ENCODE measurements at regions not wholly inside any gene's neighbourhood (a gene's known extent, or its start where the extent isn't known, plus 50 kb on each side); places are given as distances from the start of the nearest gene placed in this dataset.

DNA sequence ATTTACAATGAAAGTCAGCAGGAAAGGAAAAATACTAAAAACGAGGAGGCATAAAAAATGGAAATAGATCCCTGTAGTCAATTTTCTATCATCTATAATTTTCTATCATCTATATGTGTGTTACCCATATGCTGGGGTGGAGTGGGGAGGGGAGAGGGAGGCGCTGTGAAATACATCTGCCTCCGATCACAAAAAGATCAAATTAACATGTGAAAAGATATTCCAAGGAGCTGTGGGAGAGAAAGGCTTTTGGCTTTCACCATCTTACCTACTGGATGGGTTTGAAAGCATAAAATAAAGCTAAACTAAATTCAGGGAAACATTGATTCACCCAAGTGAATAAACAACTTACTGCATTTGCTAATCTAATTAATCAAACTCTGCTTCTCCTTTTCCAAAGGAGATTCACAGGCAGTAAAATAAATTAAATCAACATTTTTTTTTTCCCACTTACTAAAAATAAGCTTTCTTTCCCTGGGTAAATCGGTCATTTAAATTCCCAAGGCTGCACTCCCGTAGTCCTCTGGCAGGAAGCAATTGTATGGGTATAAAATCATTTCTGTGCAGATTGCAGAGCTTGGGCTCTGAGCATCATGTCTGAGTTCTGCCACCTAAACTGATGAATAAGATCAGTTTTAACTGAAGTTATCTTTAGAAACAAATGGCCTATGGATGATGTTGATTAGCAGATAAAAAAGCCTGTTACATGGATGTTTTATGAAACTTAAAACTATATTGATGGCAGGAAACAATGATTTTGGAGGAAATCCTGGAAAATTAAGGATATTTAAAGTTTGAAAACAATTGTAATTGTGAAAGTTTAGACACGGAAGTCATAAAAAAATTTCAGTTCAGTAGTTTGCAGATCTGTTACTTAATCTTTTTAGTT, 147.9 kb downstream of the SOX4 start:
- Histone ChIP-seq H3K36me3 (ENCODE audit: control insufficient read depth, insufficient read depth, low read length) (no peaks in the 10 kb centered on the region), H3K27ac (ENCODE audit: low read length) (no peak overlapping the region), H3K4me3 (ENCODE audit: low read length) (no peak overlapping the region), H3K27me3 (ENCODE audit: control insufficient read depth, insufficient read depth, low read length) (no peaks in the 10 kb centered on the region), H3K9me3 (ENCODE audit: control insufficient read depth, insufficient read depth, low read length) (no peaks in the 10 kb centered on the region), H3K4me1 (ENCODE audit: control insufficient read depth, insufficient read depth, low read length) (no peaks in the 10 kb centered on the region; the same call in 1 of the 2 replicates)
- DNase-seq (ENCODE audit: low read depth, low spot score) = no peak
- WGBS (ENCODE audit: insufficient coverage, insufficient read length) = no CpG with 5 or more reads among the region's 6 CpGs

DNA sequence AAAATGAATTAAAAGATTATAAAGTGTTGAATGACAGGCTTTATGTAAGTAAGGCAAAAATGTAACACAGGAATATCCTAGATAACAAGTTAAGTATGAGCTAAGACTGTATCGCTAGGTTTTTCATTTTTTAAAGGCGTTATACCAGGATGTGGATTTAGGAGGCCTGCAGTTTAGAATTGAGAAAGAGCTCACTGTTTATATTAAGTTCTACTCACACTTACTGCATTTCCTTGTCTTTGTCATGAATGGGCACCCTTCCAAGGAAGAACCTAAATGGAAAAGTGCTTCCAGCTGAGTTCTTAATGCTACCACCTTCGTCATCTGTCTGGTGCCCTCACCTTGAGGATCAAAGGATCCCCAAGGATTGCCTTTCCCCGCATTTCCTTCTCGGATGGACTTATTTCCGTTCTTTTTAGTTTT, 148.7 kb downstream of the SOX4 start:
- no peaks in the 10 kb centered on the region; the same call in 1 of the 2 replicates for H3K4me1 ChIP-seq (ENCODE audit: control insufficient read depth, insufficient read depth, low read length)
- no peaks in the 10 kb centered on the region for H3K9me3 ChIP-seq (ENCODE audit: control insufficient read depth, insufficient read depth, low read length)
- no peaks in the 10 kb centered on the region; the same call in 1 of the 2 replicates for H3K36me3 ChIP-seq (ENCODE audit: control insufficient read depth, insufficient read depth, low read length)
- no peak overlapping the region for H3K27ac ChIP-seq (ENCODE audit: low read length)
- no peaks in the 10 kb centered on the region for H3K27me3 ChIP-seq (ENCODE audit: control insufficient read depth, insufficient read depth, low read length)
- WGBS (ENCODE audit: insufficient coverage, insufficient read length) = no CpG with 5 or more reads among the region's 6 CpGs
- DNase-seq (ENCODE audit: low read depth, low spot score) = peak; percentile 50
- H3K4me3 ChIP-seq (ENCODE audit: low read length) = no peak overlapping the region

DNA sequence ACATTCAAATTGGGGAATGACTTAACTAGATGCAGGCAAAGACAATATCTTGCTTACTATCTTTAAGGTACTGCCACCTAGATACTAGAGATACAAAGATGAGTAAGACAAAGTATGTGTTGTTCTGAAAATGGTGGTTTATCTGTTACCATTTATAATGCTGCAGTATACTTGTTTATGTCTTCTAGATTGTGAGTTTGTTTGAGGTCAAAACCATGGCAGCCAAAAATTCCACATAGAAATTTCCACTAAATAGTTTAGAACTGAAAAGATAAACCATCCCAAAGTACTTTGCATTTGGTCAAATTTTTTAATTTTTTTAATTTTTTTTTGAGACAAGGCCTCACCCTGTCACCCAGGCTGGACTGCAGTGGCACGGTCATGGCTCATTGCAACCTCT, 150.8 kb downstream of the SOX4 start:
- H3K27me3 ChIP-seq (ENCODE audit: control insufficient read depth, insufficient read depth, low read length) = no peaks in the 10 kb centered on the region
- no CpG with 5 or more reads among the region's 1 CpG for WGBS (ENCODE audit: insufficient coverage, insufficient read length)
- DNase-seq (ENCODE audit: low read depth, low spot score) = no peak
- H3K27ac ChIP-seq (ENCODE audit: low read length) = no peak overlapping the region
- H3K9me3 ChIP-seq (ENCODE audit: control insufficient read depth, insufficient read depth, low read length) = no peaks in the 10 kb centered on the region
- no peak overlapping the region for H3K4me3 ChIP-seq (ENCODE audit: low read length)
- H3K4me1 ChIP-seq (ENCODE audit: control insufficient read depth, insufficient read depth, low read length) = peaks cover 2% of the 10 kb centered on the region
- H3K36me3 ChIP-seq (ENCODE audit: control insufficient read depth, insufficient read depth, low read length) = no peaks in the 10 kb centered on the region; the same call in 1 of the 2 replicates

DNA sequence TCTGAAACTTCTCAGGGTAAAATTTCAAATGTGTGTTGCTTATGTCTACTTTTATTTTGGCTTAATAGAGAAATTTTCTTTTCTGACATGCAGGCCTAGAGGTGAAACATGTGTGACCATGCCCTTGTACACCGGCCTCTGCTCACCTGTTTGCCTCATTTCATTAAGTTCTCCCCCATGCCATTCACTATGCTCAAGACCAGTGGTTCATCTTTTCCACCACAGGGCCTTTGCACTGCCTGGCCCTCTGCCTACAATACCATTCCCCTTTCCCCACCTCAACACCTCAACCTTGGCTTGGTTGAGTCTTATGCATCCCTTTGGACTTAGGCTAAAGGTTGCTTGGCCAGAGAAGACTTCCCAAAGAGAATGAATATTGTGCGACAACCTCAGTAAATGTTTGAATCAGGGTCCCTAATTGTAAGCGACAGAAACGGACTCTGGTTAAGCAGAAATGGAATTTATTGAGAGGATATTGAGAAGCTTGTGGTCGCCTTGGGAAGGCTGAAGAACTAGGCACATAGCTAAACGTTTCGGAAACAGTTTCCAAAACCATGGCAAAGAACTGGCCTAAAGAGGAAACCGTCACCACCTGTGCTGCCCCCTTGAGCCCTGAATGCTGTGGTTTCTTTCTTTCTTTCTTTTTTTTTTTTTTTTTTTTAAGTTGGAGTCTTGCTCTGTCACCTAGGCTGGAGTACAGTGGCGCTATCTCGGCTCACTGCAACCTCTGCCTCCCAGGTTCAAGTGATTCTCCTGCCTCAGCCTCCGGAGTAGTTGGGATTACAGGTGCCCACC, 152.2 kb downstream of the SOX4 start:
- Histone ChIP-seq H3K9me3 (ENCODE audit: control insufficient read depth, insufficient read depth, low read length) (no peaks in the 10 kb centered on the region), H3K27me3 (ENCODE audit: control insufficient read depth, insufficient read depth, low read length) (no peaks in the 10 kb centered on the region), H3K36me3 (ENCODE audit: control insufficient read depth, insufficient read depth, low read length) (no peaks in the 10 kb centered on the region; the same call in 1 of the 2 replicates), H3K4me1 (ENCODE audit: control insufficient read depth, insufficient read depth, low read length) (peaks cover 2% of the 10 kb centered on the region), H3K27ac (ENCODE audit: low read length) (no peak overlapping the region), H3K4me3 (ENCODE audit: low read length) (no peak overlapping the region)
- WGBS (ENCODE audit: insufficient coverage, insufficient read length) = no CpG with 5 or more reads among the region's 11 CpGs
- no peak for DNase-seq (ENCODE audit: low read depth, low spot score)

DNA sequence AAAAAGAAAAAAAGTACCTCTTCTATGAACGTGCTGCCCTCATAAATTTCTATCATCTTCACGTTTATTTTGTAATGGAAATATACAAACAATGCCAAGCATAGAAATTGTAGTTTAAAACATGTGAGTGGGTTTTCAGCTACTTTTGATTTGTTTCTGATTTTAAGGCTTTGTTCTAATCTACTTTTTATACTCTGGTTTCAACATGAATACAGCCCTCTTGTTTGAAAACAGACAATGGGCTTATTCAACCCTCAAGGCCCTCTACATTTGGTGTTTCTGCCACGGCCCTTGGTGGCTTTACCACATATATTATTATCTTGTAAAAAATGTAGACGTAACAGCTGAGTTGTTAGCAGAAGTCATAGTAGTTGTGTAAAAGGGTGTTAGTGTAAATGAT, 153.9 kb downstream of the SOX4 start:
- Histone ChIP-seq H3K27me3 (ENCODE audit: control insufficient read depth, insufficient read depth, low read length) (no peaks in the 10 kb centered on the region), H3K36me3 (ENCODE audit: control insufficient read depth, insufficient read depth, low read length) (no peaks in the 10 kb centered on the region; the same call in 1 of the 2 replicates), H3K4me1 (ENCODE audit: control insufficient read depth, insufficient read depth, low read length) (peaks cover 2% of the 10 kb centered on the region), H3K27ac (ENCODE audit: low read length) (no peak overlapping the region), H3K9me3 (ENCODE audit: control insufficient read depth, insufficient read depth, low read length) (no peaks in the 10 kb centered on the region), H3K4me3 (ENCODE audit: low read length) (no peak overlapping the region)
- DNase-seq (ENCODE audit: low read depth, low spot score) = no peak
- 100% methylated on average over 1 of the region's 4 CpGs for WGBS (ENCODE audit: insufficient coverage, insufficient read length)

DNA sequence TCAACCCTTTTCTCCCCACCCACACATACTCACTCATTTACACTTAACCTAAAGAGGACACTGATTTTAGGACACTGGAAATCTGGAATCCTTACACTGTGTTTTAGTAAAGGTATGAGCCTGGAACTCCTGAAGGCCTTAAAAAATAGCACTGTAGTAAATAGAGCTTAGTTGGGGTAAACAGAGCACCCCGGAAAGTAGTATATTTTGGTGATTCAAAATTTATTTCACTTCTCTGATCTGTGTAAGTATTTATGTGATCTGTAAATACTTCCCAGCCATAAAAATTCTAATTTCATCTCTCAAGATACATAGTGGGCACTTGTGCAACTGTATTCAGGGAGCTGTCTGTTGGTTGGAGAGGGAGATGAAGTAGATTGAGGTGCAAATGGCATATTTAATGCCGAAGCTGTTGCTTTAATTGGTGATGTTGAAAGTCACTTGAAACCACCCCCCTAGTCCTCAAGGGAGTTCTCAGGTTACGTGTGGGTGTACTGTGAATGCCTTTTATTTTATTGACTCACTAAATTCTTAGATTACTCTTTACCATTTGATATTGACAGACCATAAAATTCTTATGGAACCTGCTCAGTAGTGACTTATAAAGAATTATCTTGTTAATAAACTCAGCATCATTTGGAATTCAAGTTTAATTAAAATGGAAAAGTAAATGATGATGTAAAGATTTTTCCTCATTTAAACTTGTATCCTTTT, 154.9 kb downstream of the SOX4 start:
- no CpG with 5 or more reads among the region's 3 CpGs for WGBS (ENCODE audit: insufficient coverage, insufficient read length)
- DNase-seq (ENCODE audit: low read depth, low spot score) = no peak
- H3K4me3 ChIP-seq (ENCODE audit: low read length) = no peak overlapping the region
- H3K36me3 ChIP-seq (ENCODE audit: control insufficient read depth, insufficient read depth, low read length) = no peaks in the 10 kb centered on the region; the same call in 1 of the 2 replicates
- H3K4me1 ChIP-seq (ENCODE audit: control insufficient read depth, insufficient read depth, low read length) = peaks cover 2% of the 10 kb centered on the region
- H3K9me3 ChIP-seq (ENCODE audit: control insufficient read depth, insufficient read depth, low read length) = no peaks in the 10 kb centered on the region
- no peak overlapping the region for H3K27ac ChIP-seq (ENCODE audit: low read length)
- no peaks in the 10 kb centered on the region for H3K27me3 ChIP-seq (ENCODE audit: control insufficient read depth, insufficient read depth, low read length)

DNA sequence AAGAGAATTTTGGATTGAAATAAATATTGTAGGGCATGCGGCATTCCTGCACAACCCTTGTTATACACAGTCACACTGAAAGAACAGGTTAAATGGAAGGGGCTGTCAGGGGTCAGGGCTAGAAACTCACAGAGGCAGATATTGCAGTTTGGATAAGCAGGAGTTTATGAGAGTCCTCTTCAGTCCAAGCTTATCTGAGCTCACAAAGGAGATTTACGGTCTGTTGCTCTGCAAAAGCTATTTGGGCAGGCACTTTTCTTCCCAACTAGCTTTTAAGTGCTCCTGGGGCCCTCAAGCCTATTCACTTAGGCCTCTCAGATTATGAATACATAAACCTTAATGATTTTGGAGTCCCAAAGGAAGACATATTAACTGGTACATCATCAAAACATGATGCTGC, 156.2 kb downstream of the SOX4 start:
- Histone ChIP-seq H3K27ac (ENCODE audit: low read length) (no peak overlapping the region), H3K27me3 (ENCODE audit: control insufficient read depth, insufficient read depth, low read length) (no peaks in the 10 kb centered on the region), H3K36me3 (ENCODE audit: control insufficient read depth, insufficient read depth, low read length) (no peaks in the 10 kb centered on the region; the same call in 1 of the 2 replicates), H3K9me3 (ENCODE audit: control insufficient read depth, insufficient read depth, low read length) (no peaks in the 10 kb centered on the region), H3K4me1 (ENCODE audit: control insufficient read depth, insufficient read depth, low read length) (peaks cover 2% of the 10 kb centered on the region; the same call in 1 of the 2 replicates), H3K4me3 (ENCODE audit: low read length) (no peak overlapping the region)
- no CpG with 5 or more reads among the region's 2 CpGs for WGBS (ENCODE audit: insufficient coverage, insufficient read length)
- DNase-seq (ENCODE audit: low read depth, low spot score) = no peak

DNA sequence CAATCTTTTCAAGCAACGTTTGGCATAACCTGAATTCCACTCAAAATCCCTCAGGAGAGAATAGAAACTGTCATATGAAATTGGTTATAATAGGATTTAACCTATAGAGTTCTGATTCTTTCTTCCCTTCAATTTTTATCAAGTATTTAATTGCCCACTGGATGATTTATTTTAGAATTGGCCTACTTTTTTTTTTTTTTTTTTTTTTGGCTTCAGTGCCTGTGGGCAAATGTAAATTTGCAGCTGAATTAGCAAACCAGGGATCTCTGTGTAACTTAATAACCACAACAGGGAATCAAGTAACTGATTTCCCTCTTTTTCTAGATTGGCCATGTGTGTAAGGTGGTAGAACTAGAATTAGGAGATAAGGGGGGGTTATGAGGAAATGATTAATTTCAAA, 157.0 kb downstream of the SOX4 start:
- Histone ChIP-seq H3K4me3 (ENCODE audit: low read length) (no peak overlapping the region), H3K27me3 (ENCODE audit: control insufficient read depth, insufficient read depth, low read length) (no peaks in the 10 kb centered on the region), H3K4me1 (ENCODE audit: control insufficient read depth, insufficient read depth, low read length) (peaks cover 2% of the 10 kb centered on the region; the same call in 1 of the 2 replicates), H3K27ac (ENCODE audit: low read length) (no peak overlapping the region), H3K9me3 (ENCODE audit: control insufficient read depth, insufficient read depth, low read length) (no peaks in the 10 kb centered on the region), H3K36me3 (ENCODE audit: control insufficient read depth, insufficient read depth, low read length) (no peaks in the 10 kb centered on the region; the same call in 1 of the 2 replicates)
- no CpG with 5 or more reads among the region's 1 CpG for WGBS (ENCODE audit: insufficient coverage, insufficient read length)
- no peak for DNase-seq (ENCODE audit: low read depth, low spot score)

DNA sequence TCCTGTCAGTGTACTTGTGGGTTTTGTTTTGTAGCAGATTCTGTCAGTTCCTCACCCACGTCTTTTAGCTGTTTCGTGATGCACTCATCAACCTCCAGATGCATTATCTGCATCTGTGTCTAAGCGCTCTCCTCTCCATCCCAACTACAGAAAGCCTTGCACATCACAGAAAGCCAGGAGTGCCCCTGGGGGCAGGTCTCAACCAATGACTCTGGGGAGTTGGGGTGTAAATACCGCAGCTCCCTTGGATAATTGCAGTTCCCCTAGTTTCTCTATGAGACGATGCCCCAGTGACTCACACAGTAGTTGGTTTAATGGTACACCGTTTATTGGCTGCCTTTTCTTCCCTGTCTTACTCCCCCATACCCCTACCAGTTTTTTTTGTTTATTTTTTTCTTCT, 158.1 kb downstream of the SOX4 start:
- H3K9me3 ChIP-seq (ENCODE audit: control insufficient read depth, insufficient read depth, low read length) = no peaks in the 10 kb centered on the region
- H3K27ac ChIP-seq (ENCODE audit: low read length) = no peak overlapping the region
- H3K4me1 ChIP-seq (ENCODE audit: control insufficient read depth, insufficient read depth, low read length) = peaks cover 2% of the 10 kb centered on the region; the same call in 1 of the 2 replicates
- no peak overlapping the region for H3K4me3 ChIP-seq (ENCODE audit: low read length)
- no peak for DNase-seq (ENCODE audit: low read depth, low spot score)
- no peaks in the 10 kb centered on the region; the same call in 1 of the 2 replicates for H3K36me3 ChIP-seq (ENCODE audit: control insufficient read depth, insufficient read depth, low read length)
- WGBS (ENCODE audit: insufficient coverage, insufficient read length) = no CpG with 5 or more reads among the region's 6 CpGs
- no peaks in the 10 kb centered on the region for H3K27me3 ChIP-seq (ENCODE audit: control insufficient read depth, insufficient read depth, low read length)
